Fibroblast of peridontal ligament (primary cell): ENCODE measurements at regions not wholly inside any gene's neighbourhood (a gene's known extent, or its start where the extent isn't known, plus 50 kb on each side); places are given as distances from the start of the nearest gene placed in this dataset.

Experiments
- DNase-seq: peaks from one replicate; pipeline ENCODE4 v3.0.0-alpha.2; 2010; ENCODE audit errors: extremely low read depth

DNA sequence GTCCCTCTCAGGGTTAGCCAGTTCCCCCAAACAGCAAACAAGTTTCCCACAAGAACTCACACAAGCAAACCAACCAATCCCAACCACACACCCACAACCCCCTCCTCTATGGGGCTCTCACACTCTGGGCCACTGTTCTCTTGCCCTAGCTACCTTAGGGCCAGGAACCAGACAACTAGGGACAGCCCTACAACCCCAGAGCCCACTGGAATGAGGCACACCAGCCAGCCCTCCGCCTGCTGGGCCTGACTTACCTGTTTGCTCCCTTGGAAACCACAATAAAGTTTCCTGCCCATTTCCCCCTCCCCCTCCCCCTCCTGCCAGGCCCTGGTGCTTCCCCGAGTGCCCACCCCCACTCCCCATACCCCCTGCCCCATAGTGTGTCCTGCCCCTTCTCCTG lies 132.6 kb downstream of the WDR11 start:
- DNase-seq: no peak

DNA sequence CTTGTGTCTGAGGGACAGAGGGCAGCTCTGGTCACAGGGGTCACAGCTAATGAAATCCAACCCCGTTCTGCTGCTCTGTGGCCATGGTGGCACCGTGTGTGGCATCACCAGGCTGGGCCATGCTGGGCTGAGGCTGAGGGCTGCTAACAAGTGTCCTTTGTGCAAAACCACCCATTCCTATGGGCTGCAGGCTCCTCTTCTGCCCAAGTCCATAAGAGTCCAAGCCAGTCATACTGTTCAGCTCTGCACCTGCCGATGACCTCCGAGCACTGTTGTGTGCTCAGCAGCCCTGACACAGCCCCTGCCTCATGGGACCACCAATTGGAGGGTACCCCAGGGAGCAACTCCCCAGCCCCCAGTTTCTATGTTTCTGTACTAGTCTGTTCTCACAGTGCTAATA lies 133.1 kb downstream of the WDR11 start:
- DNase-seq: no peak

GRCh38 chr10:120987359-120987758 lies 136.2 kb downstream of the WDR11 start:
- DNase-seq: no peak

- DNase-seq: no peak
Measured at GRCh38 chr10:120988751-120989150, 137.6 kb downstream of the WDR11 start.

GRCh38 chr10:120989279-120989678 lies 138.1 kb downstream of the WDR11 start:
- DNase-seq: no peak

- no peak for DNase-seq
Measured at GRCh38 chr10:120989996-120990598, 138.9 kb downstream of the WDR11 start.

DNA sequence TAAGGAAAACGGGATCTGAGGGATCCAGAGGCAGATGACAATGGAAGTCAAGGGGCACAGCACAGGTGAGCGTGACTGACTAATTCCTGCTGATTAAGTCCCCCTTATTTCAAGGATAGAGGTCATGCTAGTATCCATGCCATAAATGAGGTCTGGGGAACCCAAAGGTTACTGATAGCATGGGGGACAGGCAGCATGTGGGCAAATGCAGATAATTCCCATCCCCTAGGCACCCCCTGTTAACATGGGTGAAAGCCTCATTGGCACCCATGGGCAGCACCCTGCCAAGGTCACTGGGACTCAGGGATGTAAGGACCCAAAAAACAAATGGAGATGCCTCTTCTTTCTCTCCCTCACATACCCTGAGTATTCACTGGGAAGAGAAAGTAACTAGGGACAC lies 139.7 kb downstream of the WDR11 start:
- DNase-seq: no peak

DNA sequence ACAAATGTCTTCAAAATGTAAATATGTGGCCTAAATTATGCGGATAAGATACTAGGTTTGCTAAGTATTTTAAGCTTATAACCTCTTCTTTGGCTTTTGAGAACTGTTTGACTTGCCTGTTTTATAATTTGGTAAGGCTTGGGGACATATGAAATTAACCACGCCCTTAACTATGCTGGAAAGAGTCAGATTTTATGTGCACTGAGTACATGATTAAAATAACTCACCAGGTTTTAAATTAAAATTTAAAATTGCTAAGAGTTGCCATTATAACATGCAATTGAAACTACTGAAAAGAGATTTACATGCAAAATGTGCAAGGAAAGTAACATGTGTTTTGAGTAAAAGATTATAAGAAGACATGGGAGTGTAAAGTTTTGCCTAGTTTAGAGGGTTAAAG lies 141.9 kb downstream of the WDR11 start:
- DNase-seq: no peak

DNA sequence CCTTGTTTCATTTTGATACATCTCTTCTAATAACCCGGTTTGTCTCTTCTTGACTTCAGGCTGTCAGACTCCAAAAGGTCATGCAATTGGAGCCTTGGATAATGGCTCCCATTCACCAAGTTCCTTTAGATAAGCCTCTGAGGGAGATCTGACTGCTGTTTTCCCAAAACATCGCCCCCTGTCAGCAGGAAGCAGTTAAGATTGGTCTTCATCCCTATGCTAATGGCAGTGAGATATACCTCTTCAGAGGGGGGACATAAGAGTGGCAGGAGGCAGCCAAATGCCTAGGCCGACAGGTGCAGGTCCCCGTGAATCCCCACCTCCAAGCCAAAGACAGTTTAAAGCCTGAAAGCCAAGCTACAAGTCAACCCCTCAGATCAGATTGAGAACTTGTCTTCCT lies 144.6 kb downstream of the WDR11 start:
- no peak for DNase-seq

DNA sequence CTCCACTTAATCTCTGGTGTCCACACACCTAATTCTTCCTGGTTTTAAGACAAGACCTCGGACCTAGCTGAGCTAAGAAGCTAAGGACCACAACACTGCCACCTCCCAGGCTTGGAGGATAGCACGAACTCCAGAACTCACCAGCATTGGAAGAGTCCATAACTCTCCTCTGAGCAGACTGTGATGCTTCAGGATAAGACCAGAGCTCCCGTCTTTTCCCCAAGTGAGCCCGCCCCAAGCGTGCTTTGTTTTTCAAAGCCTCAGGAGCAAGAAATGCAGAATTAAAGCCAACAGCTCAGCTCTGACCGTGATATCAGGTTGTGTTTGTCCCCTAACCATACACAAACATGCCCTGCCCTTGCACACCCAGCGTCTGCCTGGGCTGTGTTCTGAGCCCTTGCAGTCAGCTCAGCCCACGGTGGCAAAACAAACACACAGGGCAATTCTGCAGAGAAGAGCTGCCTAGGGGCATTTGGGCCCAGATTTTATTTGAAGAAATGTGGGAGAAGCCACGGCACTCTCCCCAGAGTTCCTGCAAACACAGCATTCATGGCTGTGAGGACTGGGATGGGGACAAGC lies 145.4 kb downstream of the WDR11 start:
- no peak for DNase-seq

GRCh38 chr10:120997313-120997712 lies 146.2 kb downstream of the WDR11 start:
- DNase-seq: no peak

DNA sequence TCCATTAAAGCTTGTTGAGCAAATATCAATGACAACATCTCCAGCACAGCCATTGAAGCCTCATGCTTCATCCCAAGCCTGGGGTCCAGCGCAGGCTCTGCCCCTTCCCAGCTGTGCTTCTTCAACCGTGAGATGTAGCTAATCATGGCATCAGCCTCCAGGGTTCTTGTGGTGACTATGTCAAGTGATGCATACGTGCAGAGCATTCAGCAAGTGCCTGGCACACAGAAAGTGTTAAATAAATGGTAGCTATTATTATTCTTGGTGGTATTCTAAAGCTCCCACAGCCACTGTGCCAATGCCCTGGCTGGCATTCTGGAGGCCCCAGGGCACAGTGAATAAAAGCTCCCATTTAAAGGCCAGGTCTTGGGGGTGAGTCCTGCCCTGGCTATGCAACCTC lies 146.6 kb downstream of the WDR11 start:
- DNase-seq: no peak

DNA sequence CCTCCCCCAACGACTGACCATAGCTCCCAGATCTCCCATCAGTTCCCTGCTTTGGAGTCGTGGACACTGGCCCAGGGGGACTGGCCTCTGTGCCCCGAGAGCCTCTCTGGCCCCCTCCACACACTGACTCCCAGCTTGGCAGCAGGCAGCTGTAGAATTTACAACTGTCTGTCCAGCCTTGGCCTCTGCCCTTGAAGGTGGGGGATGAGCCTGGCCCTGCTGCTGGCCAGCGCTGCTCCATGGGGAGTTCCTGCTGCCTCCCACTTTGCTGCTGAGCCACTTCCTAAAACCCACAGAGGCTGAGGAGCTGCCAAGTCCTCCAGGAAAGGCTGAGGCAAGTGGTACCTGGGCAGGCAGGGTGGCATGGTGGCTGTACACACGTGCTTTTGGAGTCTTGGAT lies 147.1 kb downstream of the WDR11 start:
- no peak for DNase-seq

DNA sequence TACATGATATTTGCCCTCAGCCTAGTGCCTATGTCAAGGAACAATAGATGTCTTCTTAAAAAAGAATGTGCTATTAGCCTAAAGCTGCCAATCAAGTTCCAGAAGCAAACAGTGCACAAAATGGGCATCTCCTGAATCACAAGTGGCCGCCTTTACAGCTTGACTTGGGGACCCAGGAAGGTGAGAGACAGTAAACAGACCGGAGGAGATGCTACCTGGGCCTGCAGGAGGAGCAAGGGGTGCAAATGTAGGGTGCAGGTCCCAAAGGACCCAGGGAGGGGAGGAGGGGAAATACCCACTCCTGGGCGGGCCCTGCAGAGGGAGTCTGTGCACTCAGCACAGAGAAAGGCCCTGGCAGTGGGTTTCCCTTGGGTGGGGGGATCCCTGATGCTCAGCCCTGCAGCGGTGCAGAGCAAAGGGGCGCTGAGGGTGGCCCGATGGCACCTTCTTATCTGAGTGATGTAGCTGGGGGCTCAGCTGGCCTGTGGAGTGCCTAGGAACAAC lies 147.7 kb downstream of the WDR11 start:
- no peak for DNase-seq

DNA sequence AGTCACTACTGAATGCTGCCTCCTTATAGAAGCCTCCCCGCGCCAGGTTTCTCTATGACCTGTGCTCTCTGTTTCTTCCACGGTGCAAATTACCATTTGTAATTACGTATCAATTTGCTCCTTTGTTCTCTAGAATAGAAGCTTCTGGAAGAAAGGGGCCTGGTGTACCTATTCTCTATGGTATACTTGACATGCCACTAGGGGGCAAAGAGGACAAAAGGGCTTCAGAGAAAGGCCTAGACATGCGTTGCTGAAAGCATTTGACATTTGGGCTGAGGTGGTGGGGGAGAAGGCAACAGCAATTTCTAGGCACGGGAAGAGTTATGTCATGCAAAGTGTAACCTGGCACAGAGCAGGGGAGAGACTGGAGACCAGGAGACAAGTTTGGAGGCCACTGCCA lies 148.7 kb downstream of the WDR11 start:
- DNase-seq: no peak

GRCh38 chr10:121002586-121003205 lies 151.5 kb downstream of the WDR11 start:
- DNase-seq: no peak

DNA sequence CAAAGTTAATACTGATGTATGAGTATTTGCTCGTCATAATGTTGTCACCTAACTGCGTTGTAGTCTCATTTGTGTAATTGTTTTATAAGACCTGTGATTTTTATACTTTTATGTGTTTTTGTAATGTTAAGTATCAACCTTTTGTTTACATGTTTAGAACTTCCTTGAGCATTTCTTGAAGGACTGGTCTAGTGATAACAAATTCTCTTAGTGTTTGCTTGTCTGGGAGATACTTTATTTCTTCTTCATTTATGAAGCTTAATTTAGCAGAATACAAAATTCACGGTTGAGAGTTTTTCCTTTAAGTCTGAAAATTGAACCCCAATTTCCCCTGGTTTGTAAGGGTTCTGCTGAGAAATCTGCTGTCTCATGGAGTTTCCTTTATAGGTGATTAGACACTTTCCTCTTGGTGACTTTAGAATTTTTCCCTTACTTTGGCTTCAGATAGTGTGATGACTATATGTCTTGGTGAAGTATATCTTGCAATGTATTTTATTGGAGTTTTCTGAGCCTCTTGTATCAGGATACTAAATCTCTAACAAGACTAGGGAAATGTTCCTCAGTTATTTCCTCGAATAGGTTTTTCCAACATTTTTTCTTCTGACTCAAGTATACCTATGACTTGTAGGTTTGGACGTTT lies 154.9 kb downstream of the WDR11 start:
- DNase-seq: no peak

- DNase-seq: no peak
Measured at GRCh38 chr10:121007264-121007663, 156.1 kb downstream of the WDR11 start.

DNA sequence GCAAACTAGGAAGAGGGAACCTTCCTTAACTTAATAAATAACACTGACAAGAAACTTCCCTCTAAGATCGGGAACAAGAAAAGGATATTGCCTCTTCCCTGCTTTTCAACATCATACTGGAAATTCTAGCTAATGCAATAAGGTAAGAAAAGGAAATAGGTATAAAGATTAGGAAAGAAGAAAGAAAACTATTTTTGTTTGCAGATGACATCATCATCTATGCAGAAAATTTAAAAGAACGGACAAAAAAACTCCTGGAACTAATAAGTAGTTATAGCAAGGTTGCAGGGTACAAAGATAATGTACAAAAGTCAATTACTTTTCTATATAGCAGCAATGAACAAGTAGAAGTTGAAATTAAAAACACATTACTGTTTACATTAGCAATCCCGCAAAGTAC lies 164.8 kb downstream of the WDR11 start:
- DNase-seq: no peak

DNA sequence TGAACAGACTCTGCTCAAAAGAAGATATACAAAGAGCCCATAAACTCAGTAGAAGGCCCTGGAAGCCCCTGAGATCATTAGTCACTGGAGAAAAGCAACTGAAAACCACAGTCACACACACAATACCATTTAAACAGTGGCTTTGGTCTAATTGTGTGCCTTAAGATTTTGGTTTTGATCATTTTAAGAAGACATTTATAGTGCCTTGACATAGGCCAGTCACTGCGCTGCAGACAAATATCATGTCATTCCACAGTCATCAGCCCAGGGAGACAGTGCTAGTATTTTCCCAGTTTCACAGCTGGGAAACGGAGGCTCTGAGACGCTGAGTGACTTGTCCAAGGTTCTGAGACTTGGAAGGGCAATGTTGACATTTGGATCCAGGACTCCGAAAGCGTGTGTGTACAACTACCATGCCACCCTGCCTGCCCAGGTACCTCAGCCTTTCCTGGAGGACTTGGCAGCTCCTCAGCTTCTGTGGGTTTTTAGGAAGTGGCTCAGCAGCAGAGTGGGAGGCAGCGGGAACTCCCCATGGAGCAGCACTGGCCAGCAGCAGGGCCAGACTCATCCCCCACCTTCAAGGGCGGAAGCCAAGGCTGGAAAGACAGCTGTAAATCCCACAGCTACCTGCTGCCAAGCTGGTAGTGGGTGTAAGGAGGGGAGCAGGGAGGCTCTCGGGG lies 173.9 kb downstream of the WDR11 start:
- no peak for DNase-seq

DNA sequence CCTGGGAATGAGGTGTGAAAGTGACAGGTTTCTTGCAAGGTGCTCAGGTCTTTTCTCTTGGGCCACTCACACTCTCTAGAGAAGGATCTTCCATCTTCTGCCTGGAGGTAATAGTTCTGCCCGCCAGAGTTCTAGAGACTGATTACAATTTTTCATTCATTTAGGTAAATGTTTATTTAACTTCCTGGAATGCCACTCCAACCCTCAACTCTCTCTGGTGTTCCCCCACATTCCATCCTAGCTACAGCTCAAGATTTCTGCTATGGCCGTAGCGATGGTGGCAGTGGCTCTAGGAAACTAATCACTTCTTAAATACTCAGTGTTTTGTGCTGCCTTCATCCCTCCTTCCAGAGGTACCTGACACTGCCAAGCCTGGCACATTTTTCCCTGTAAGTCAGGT lies 174.6 kb downstream of the WDR11 start:
- no peak for DNase-seq

- no peak for DNase-seq
Measured at GRCh38 chr10:121027371-121027770, 176.2 kb downstream of the WDR11 start.
